OCI-LY1 (cell line): ENCODE measurements at regions not wholly inside any gene's neighbourhood (a gene's known extent, or its start where the extent isn't known, plus 50 kb on each side); places are given as distances from the start of the nearest gene placed in this dataset.
"Not testable (repeated sequence)": the region's sequence is repeated elsewhere in the genome, so short reads cannot be mapped to it uniquely, and the experiment has no call there.

Experiments
- H2AFZ ChIP-seq: fragments of 200-600 bp; sonication (generic), shearing (Covaris generic); 2 replicates; pipeline ENCODE4 v1.6.0; 2014; ENCODE audit warnings: antibody characterized with exemption, mild to moderate bottlenecking, low read length
- H3F3A ChIP-seq: fragments of 200-600 bp; sonication (generic), shearing (Covaris generic); 2 replicates; pipeline ENCODE4 v1.6.0; 2014; ENCODE audit warnings: mild to moderate bottlenecking, antibody characterized with exemption, low read length, moderate library complexity; ENCODE audit not compliant: insufficient read depth
- H3K27ac ChIP-seq: fragments of 200-600 bp; sonication (generic); 2 replicates; pipeline ENCODE4 v1.5.1; 2014; ENCODE audit warnings: low read length, mixed run types, mild to moderate bottlenecking, low read depth; ENCODE audit not compliant: poor library complexity, severe bottlenecking
- H3K27me3 ChIP-seq: fragments of 200-600 bp; sonication (generic); 2 replicates; pipeline ENCODE4 v1.6.0; 2014; ENCODE audit warnings: antibody characterized with exemption, mild to moderate bottlenecking, low read length, moderate library complexity; ENCODE audit not compliant: insufficient read depth
- H3K36me3 ChIP-seq: fragments of 200-600 bp; sonication (generic); 2 replicates; pipeline ENCODE4 v1.6.1; 2014; ENCODE audit warnings: mild to moderate bottlenecking, antibody characterized with exemption, low read length, moderate library complexity, mixed read lengths; ENCODE audit not compliant: insufficient read depth
- H3K4me1 ChIP-seq: fragments of 200-600 bp; sonication (generic); 2 replicates; pipeline ENCODE4 v1.5.1; 2014; ENCODE audit warnings: mild to moderate bottlenecking, low read length, moderate library complexity; ENCODE audit not compliant: insufficient read depth, severe bottlenecking
- H3K4me2 ChIP-seq: fragments of 200-600 bp; sonication (generic), shearing (Covaris generic); 2 replicates; pipeline ENCODE4 v1.6.1; 2014; ENCODE audit warnings: low read length
- H3K4me3 ChIP-seq: fragments of 200-600 bp; sonication (generic); 2 replicates; pipeline ENCODE4 v1.5.1; 2014; ENCODE audit warnings: low read length, low read depth, mild to moderate bottlenecking, mixed read lengths; ENCODE audit not compliant: poor library complexity, severe bottlenecking
- H3K79me2 ChIP-seq: fragments of 200-600 bp; shearing (Covaris generic); 2 replicates; pipeline ENCODE4 v1.6.1; 2016; ENCODE audit warnings: mixed run types, low read length, mixed read lengths; ENCODE audit not compliant: insufficient read depth
- H3K9ac ChIP-seq: fragments of 200-600 bp; sonication (generic), shearing (Covaris generic); 2 replicates; pipeline ENCODE4 v1.6.1; 2014; ENCODE audit warnings: mild to moderate bottlenecking, low read length, mixed read lengths
- H3K9me2 ChIP-seq: fragments of 200-600 bp; sonication (generic), shearing (Covaris generic); 2 replicates; pipeline ENCODE4 v1.6.1; 2014; ENCODE audit warnings: low read depth, mild to moderate bottlenecking, low read length, mixed read lengths
- H3K9me3 ChIP-seq: fragments of 200-600 bp; shearing (Covaris generic); 2 replicates; pipeline ENCODE4 v1.6.1; 2014; ENCODE audit warnings: low read length, mixed read lengths
- H4K20me1 ChIP-seq: fragments of 200-600 bp; sonication (generic), shearing (Covaris generic); 2 replicates; pipeline ENCODE4 v1.6.0; 2016; ENCODE audit warnings: mild to moderate bottlenecking, low read length; ENCODE audit not compliant: insufficient read depth
- TF ChIP-seq, protein P1 (sequence below): fragments of 200-600 bp; sonication (generic), shearing (Covaris generic); IDR thresholded peaks from 2 replicates; pipeline ENCODE4 v1.5.1; 2017; ENCODE audit warnings: mild to moderate bottlenecking, antibody characterized with exemption, low read length, moderate library complexity, mixed read lengths

DNA sequence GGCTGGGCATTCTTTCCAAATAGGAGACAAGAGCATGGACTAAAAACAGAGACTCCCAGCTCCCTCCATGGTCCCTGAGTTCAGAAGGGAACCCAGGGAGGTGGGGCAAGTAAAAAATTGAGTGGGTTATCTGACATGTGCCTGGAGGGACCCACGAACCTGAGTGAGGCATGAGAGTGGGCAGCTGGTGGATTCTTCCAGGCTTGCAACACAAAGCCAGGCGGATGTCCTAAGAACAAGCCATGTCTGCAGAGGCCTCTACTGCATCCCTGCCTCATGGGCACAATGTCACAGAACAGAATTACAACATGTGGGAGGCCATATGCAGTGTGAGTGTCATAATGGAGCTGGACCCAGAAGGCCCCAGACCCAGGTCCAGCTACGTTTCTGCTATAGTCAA is 3949.4 kb upstream of the OR11H1 start:
- H3K4me3 ChIP-seq, H3K36me3 ChIP-seq, H3K9me3 ChIP-seq: not testable (repeated sequence)

DNA sequence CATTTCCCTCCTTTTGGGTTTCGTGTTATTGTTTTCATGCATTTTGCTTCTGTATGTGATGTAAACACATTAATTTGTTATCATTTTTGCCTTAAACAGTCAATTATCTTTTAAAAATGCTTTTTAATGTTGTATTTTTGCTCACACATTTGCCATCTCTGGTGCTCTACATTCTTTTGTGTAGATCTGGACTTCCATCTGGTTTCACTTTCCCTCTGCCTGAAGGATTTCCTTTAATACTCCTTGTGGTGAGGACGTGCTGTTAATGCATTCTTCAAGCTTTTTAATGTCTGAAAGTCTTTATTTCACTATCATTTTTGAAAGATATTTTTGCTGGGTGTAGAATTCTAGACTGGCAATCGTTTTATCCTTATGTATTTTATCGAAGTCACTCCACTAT is 3945.9 kb upstream of the OR11H1 start:
- not testable (repeated sequence) for H3K9me3 ChIP-seq, H3K4me2 ChIP-seq

More for the DNA sequence above, 3949.4 kb upstream of the OR11H1 start:
- H3K4me1 ChIP-seq, H3K9ac ChIP-seq, H4K20me1 ChIP-seq, H2AFZ ChIP-seq, H3K27me3 ChIP-seq, H3F3A ChIP-seq, H3K9me2 ChIP-seq, H3K27ac ChIP-seq, H3K4me2 ChIP-seq, H3K79me2 ChIP-seq: not testable (repeated sequence)

DNA sequence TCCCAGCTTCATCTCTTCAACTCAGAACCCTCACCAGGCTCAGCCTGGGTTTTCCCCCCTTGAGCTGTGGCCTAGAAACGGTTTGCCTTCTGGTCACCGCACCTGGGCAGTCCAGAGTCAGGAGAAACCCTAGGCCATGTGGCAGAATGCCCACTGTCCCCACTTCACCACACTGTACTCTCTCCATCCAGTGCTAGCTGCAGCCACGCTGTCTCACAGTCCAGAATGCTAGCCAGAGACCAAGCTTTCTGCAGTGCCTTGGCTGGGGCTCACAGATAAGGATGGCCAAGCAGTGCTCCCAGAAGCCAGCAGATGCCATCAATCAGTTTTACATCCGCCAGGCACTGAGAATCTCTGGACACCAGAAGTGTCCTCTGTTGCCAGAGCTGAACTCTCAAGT is 3943.8 kb upstream of the OR11H1 start:
- H3K9ac ChIP-seq, H3K9me2 ChIP-seq, H3K4me1 ChIP-seq, H3K27ac ChIP-seq, H3K9me3 ChIP-seq, H3K4me3 ChIP-seq, H3K27me3 ChIP-seq, H3K4me2 ChIP-seq, H3K36me3 ChIP-seq, H3K79me2 ChIP-seq, H4K20me1 ChIP-seq, H2AFZ ChIP-seq, H3F3A ChIP-seq: not testable (repeated sequence)

More for the DNA sequence above, 3945.9 kb upstream of the OR11H1 start:
- H3F3A ChIP-seq, H4K20me1 ChIP-seq, H2AFZ ChIP-seq, H3K79me2 ChIP-seq, H3K4me1 ChIP-seq, H3K9ac ChIP-seq, H3K36me3 ChIP-seq, H3K27me3 ChIP-seq, H3K27ac ChIP-seq, H3K4me3 ChIP-seq, H3K9me2 ChIP-seq: not testable (repeated sequence)

DNA sequence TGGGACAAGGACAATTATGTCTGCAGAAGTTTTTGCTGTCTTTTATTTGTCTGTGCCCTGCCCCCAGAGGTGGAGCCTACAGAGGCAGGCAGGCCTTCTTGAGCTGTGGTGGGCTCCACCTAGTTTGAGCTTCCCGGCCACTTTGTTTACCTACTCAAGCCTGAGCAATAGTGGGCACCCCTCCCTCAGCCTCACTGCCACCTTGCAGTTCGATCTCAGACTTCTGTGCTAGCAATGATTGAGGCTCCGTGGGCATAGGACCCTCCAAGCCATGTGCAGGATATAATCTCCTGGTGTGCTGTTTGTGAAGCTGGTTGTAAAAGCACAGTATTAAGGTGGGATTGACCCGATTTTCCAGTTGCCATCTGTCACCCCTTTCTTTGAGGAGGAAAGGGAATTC is 3933.4 kb upstream of the OR11H1 start:
- H3K9me3 ChIP-seq, H3K9ac ChIP-seq, H3F3A ChIP-seq, H3K27ac ChIP-seq, H4K20me1 ChIP-seq, H3K4me1 ChIP-seq, H3K27me3 ChIP-seq, H3K79me2 ChIP-seq, H3K9me2 ChIP-seq, H3K36me3 ChIP-seq, H2AFZ ChIP-seq, H3K4me2 ChIP-seq, H3K4me3 ChIP-seq: not testable (repeated sequence)

DNA sequence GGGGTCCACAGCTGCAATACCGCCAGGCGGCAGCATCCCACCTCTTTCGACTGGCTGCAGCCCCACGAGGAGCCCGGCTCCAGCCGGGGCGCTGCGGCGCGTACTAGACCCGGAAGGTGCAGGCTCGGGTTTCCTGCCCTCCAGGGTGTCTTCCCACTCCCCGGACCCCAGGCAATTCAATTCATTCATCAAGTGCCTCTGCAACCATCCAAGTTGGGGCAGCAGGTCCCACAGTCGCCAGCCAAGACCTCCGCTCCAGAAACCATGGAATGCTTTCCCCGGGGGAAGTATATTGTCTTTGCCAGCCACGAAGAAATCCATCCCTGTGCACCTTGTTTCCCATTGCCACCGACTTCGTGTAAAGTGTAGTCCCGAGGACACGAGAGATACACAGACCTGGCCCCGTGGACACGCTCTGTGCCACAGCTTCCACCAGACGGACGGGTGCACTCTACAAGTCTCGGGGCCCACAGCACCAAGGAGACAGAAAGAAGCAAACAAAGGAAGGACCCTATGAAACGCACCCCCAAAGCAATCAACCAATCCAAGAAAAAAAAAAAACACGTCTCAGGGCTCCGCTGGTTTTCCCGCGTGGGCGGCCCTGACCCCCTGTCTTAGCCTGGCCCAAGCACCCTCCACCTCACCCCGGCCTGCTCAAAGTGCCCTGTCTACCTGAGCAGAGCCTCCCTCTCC is 3930.2 kb upstream of the OR11H1 start:
- H3K4me1 ChIP-seq, H3K9me3 ChIP-seq, H3K27me3 ChIP-seq, H4K20me1 ChIP-seq, H3K4me3 ChIP-seq, H2AFZ ChIP-seq, H3K27ac ChIP-seq, H3K9me2 ChIP-seq, H3K4me2 ChIP-seq, H3K36me3 ChIP-seq, H3K79me2 ChIP-seq, H3K9ac ChIP-seq, H3F3A ChIP-seq: not testable (repeated sequence)
- TF ChIP-seq, protein P1, sequence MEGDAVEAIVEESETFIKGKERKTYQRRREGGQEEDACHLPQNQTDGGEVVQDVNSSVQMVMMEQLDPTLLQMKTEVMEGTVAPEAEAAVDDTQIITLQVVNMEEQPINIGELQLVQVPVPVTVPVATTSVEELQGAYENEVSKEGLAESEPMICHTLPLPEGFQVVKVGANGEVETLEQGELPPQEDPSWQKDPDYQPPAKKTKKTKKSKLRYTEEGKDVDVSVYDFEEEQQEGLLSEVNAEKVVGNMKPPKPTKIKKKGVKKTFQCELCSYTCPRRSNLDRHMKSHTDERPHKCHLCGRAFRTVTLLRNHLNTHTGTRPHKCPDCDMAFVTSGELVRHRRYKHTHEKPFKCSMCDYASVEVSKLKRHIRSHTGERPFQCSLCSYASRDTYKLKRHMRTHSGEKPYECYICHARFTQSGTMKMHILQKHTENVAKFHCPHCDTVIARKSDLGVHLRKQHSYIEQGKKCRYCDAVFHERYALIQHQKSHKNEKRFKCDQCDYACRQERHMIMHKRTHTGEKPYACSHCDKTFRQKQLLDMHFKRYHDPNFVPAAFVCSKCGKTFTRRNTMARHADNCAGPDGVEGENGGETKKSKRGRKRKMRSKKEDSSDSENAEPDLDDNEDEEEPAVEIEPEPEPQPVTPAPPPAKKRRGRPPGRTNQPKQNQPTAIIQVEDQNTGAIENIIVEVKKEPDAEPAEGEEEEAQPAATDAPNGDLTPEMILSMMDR, result peak; percentile 44; the same call in 1 of the 2 replicates
